NCI-H1105 treated with DMSO at 0.1 percent for 48 hours (cell line): ENCODE measurements at regions not wholly inside any gene's neighbourhood (a gene's known extent, or its start where the extent isn't known, plus 50 kb on each side); places are given as distances from the start of the nearest gene placed in this dataset.
A peak's percentile ranks its signal among the peaks of the same experiment; 100 is the strongest.
"Not testable (repeated sequence)": the region's sequence is repeated elsewhere in the genome, so short reads cannot be mapped to it uniquely, and the experiment has no call there.

Experiments
- DNase-seq: peaks from one replicate; lab custom pipeline; 2025; lab: John Stamatoyannopoulos, UW

DNA sequence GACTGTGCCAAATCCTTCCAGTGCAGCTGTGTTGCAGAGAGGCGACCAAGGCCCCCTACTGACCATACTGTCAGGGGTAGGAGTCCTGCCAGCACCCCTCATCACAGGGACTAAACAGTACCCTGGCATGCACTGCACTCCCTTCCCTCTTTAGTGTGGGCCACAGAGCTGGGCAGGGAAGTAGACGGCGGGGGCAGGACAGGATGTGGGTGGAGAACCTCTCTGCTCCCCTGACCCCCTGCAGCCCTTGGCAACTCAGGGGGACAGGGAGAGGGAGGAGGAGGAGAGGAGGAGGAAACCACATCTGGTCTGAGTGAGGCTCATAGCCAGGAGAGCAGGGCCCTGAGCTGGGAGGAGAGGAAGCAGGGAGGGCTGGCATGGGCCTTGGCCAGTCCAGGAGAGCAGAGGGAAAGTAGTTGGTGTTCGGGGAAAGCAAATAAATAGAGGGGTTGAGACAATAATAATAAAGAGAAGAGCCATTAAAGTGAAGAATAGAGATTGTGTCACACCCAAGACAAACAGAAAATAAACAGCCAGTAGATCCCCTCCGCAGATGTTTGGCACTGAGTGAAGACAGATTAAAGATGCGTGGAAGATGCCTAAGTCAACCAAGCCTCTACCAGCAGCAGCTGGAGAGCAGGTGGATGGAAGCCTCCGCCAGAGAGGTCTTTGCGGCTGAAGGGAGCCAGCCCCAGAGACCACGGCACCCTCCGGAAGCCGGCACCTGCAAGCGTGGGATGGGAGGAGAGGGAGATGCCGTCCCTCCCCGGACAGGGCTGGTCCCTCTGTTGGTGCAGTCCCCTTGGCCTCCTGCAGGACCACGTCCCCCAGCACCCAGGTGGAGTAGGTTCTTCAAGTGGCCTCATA lies 61.5 kb downstream of the RPUSD4 start:
- no peak for DNase-seq

DNA sequence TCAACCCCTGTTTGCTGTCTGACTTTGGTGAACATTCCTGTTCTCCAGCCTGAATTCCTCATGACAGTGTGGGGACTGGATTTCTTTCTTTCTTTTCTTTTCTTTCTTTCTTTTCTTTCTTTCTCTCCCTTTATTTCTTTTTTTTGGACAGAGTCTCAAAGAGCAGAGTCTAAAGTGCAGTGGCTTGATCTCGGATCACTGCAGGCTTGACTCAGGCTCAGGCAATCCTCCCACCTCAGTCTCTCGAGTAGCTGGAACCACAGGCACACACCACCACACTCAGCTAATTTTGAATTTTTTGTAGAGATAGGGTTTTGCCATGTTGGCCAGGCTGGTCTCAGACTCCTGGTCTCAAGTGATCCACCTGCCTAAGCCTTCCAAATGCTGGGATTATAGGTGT lies 63.1 kb downstream of the RPUSD4 start:
- no peak for DNase-seq

DNA sequence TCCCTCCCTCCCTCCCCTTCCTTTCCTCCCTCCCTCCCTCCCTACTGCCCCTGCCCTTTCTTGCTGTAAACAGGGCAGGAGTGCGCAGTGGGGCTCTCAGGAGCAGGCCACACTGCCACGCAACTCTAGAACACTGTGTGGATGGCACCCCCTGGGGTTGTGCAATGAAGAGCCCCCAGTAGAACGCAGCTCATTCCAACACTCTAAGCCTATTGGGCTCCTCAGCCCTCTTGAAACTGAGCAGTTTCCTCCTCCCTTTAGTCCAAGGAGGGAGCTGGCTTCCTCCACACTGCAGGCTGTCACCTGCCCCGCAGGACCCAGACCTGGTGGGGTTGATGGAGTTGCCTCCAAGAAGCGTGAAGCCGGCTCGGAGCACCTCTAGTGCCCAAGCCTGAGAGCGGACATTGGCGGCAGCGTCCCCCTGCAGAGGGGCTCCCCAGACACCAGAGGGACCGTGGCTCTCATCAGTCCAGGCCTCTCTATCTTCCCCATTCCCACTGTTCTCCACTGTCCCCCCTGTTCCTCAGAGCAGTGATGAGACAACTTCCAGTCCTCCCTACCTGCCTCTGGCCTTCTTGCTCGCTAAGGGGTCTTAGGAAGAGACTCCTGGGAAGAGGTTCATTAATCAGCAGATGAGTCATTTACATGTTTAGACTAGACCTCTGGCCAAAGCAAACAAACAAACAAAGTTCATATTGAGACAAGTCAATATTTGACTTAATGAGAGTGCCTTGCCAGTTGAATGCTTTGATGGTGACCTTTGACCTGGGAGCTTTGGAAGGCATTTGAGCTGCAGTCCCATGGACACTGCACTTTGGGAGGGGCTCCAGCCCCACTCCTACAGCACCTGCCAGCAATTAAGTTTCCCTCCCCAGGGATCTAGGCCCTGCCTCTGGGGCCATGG lies 64.0 kb downstream of the RPUSD4 start:
- DNase-seq: peak; percentile 37

DNA sequence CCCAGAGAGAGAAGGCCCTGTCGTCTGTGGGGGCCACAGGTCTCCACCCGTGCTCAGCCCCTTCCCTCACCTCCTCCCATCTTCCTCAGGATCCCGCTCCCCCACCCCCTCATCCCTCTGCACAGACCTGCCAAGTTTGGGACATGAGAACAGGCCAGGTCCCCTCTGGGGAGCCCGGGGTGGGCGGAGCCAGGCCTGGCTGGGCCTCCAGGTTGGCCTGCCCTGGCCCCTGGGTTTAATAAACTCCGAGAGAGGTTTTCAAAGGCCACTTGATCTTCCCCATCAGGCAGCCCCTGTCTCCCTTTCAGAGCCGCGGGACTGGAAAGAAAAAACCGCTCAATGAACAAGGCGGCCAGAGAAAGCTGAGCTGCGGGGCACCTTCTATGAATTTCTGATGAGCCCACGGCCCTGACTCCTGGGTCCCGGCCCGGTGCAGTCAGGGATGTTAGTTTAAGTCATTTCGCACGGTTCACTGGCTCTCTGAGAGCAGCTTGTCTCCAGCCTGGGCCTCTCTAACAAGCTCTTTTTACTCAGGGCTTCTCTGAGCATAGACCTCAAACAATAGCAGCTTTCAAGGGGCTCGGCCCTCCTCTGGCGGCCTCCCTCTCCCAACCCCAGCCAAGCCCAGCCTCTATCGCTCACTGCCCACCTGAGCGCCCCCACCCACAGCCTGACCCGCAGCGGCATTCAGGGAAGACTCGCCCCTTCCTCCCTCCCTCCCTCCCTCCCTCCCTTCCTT lies 64.8 kb downstream of the RPUSD4 start:
- DNase-seq: peak; percentile 96

DNA sequence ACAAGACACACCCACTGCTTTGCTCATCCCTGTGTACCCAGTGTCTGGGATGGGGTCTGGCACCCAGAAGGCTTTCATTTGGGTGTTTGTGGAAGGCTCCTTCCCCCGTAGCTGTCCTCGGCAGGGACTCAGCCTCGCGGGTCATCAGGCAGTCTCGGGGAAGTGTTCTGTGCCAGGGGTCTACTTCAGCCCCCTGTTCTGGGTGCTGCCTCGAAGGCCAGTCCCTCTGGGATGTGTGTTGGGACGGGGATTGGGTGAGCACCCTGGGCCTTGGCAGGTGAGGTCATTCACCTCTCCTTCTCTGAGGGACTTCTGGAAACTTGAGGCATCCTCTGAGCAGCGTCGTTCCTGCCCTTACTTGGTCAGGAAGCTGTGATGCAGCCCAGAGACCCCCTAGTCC lies 65.5 kb downstream of the RPUSD4 start:
- DNase-seq: no peak

DNA sequence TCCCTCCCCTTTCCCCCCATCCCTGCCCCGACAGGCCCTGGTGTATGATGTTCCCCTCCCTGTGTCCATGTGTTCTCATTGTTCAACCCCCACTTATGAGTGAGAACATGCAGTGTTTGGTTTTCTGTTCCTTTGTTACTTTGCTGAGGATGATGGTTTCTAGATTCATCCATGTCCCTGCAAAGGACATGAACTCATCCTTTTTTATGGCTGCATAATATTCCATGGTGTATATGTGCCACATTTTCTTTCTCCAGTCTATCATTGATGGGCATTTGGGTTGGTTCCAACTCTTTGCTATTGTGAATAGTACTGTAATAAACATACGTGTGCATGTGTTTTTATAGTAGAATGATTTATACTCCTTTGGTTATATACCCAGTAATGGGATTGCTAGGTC lies 68.0 kb downstream of the RPUSD4 start:
- not testable (repeated sequence) for DNase-seq

DNA sequence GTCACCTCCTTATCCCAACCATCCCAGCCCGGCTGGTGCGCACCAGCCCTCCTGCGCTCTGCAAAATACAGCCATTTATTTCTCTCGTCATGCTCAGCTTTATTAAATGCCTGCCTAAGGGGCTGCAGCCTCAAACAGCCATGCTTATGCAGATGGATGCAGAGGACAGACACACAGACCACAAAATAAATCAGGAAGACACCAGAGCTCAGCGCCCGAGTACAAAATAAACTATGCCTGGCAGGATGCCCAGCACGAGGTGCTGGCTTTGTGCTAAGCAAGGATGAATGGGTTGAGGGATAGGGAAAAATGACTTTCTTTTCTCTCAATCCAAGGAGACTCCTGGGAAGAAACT lies 70.5 kb downstream of the RPUSD4 start:
- DNase-seq: peak; percentile 87

DNA sequence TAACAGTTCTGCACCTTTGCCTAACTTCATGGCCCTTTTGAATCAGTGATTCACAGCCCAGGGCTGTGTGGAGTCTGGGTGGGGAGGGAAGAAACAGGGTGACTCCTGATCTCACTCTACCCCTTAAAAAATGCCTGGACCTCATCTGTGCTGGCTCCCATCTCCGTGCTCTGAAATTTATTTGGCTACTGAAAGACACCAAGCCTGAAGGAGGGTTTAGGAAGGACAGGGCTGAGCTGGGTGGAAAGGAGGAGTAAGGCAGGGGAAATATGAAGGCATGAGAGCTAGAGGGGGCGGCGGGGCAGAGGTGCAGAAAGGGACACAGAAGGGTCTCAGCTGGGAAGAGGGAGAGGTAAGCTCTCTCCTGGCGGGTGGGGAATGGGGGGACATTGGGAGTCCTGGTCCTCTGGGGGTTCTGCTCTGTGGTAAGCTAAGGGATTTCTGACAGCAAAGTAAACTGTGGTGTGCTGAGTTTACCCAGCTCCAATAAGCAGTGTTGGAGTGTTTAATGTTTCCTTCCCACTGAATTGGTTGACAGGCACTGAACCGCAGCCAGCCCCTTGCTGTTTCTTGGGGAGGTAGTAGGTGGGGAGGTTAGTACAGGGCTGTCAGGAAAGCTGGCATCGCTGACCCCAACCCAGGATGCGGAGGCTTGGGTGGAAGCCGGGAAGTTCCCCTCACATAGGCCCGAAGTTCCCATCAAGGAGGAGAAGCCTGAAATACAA lies 71.1 kb downstream of the RPUSD4 start:
- no peak for DNase-seq

DNA sequence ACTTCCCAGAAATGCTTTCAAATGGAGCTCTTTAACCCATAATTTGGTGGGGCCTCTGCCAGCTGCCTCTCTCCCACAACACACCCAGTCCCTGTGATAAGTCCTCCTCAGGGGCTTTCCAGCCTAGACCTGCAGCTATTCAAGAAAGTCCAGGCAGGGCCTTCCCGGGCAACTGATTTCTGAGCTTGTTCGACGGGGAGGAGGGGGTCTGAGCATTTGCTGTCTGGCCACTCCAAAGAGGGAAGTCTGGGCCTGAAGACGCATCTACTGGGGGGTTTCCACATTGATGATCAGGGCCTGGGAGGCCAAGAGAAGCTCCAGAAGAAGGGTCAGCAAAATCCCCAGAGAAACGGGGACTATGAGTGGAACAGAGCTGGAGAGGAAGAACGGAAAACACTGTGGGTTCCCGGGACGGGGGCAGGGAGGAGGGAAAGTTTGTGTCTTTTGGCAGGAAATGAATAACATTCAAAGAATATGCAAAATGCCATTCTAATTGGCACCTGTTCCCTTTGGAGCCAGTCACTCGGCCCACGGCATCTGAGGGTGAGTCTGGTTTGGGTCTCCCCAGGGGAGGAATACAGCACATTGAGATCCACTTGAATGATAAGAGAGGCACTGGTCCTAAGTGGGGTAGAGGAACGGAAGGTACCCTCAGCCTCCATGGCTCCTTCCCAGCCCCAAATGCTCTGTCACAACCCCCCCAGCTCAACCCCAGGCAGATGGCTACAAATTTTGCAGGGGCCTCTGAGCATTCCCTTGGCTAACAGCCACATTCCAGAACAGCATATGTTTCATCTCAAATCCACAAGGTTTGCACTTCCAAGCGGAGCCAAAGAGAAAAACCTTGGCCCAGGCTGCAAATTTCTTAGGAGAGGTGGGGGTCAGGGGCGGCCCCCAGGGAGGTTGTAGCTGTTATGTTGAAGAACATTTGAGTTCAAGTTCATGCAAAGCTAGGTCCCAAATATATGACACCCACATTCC lies 72.0 kb downstream of the RPUSD4 start:
- no peak for DNase-seq

DNA sequence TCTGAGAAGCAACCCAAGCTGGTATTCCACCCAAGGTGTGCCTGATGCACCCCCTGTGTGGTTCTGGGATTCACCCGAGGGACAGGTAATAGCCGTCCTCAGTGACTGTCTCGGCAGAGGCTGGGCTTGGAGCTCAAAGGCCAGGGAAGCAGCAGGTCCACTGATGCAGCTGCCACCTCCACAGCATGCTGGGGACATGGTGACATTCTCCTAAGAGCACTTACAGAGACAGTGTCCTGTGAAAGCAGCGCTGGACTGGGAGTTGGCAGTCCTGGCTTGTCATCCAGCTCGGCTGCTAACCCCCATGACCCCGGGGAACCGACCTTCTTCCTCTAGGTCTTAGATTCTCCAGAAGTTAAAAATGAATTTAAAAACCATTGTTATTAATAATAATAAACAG lies 72.8 kb downstream of the RPUSD4 start:
- no peak for DNase-seq

DNA sequence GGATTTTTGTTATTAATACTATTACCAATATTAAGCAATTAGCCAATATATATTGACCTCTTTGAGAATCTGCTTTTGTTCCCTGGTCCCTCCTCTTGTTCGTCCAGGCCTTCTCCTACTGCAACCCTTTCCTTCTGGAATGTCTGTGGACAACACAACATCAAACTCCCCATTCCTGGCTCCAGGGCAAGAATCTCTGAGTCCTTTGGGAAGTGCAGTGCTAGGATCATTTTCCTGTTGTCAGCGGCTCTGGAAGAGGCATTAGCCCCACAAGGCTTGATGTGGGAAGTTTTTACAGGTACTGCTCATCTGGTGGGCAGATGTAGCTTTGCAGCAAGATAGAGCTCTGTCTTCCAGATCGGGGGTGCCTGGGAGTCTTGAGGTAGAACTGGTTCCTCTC lies 74.3 kb downstream of the RPUSD4 start:
- no peak for DNase-seq

DNA sequence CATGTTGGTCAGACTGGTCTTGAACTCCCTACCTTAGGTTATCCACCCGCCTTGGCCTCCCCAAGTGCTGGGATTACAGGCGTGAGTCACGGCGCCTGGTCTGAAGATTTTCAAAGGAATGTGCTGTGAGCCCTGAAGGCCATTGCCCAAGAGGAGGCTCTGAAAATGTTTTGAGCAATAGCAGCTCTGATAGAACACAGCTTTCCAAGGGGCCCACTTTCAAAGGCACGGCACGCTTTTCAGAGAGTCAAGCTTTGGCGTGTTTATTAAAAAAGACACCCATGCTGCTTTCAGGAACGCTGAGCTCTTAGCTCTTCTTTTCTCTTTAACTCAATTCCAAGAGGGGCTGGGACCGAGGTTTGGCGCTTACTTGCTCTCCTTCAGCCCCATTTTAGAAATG lies 73.8 kb upstream of the CDON start:
- no peak for DNase-seq

DNA sequence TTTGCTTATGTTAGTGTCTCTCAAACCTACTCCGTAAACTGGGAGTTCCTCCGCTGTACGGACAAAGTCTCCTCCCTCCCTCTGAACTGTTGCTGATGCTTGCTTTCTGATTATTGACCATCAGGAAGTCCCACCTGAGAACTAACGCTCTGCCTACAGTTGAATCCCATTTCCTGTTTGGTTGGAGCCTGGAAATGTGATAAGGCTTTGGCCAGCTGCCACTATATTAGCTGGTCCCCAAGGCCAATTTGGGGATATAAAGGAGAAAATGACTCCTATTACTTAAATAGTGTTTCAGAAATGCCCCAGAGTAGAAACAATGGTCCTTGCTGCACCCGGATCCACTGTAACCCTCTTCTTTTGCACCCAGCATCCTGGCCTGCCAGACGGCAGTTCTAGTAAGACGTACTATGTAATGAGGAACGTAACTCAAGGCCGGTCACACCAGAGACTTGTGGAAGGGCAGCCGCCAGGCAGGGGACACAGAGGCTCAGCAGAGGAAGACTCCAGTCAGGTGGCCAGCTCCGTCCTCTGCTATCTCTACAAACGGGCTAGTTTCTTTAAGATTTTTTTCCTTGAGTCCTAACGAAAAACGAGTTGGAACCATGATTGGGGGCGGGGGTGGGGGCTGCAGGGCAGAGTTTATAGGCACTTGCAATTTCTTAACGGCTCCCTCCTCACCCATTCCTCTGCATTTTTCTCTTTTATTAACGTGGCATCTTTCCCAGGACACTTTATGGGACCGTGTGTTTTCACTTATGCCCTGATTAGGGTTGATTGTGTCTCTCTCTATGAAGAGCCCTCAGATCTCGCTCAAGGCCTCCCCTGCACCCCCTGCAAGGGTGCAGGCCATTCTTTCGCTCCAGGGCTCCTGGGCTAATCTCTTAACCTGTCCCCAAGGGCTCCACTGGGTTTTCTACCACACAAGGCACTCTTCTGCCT lies 72.8 kb upstream of the CDON start:
- peak; percentile 15 for DNase-seq

DNA sequence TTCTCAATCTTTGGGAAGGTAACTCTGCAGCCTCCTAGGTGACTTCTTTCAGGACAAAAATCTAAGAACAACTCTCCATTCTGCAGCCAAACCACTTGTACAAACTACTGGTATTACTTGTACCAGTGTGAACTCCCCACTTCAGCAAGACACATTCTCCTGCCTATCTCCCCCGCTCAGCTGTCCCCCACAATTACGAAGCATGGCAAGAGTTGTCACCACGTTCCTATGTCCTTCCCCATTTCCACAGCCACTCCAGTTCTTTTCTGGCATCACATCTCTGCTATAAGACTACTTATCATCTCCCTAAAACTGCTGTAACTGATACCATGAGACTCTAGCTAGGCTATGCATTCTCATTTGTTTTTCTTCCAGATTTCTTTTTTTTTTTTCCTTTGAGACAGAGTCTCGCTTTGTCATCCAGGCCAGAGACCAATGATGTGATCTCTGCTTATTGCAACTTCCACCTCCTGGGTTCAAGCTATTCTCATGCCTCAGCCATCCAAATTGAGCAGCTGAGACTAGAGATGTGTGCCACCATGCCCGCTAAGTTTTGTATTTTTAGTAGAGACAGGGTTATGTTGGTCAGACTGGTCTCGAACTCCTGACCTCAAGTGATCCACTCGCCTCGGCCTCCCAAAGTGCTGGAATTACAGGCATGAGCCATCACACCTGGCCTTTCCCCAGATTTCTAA lies 71.9 kb upstream of the CDON start:
- no peak for DNase-seq

DNA sequence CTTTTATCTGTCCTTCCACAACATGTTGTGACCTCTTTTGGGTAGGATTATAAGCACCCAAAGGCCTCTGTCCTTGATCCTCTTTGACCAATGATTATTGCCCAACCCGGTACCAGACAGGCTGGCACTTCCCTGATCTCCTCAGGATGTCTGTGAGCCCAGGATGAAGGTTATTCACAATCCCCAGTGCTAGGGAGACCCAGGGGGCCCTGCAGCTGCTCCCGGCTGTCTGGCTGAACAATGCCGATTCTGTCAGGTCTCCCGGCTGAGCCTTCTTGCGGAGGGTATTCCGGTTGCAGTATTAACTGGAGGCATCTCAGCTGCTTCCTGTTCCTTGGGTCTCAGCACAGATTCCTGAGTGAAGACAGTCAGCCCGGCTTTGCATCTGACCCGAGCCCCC lies 71.2 kb upstream of the CDON start:
- DNase-seq: no peak

DNA sequence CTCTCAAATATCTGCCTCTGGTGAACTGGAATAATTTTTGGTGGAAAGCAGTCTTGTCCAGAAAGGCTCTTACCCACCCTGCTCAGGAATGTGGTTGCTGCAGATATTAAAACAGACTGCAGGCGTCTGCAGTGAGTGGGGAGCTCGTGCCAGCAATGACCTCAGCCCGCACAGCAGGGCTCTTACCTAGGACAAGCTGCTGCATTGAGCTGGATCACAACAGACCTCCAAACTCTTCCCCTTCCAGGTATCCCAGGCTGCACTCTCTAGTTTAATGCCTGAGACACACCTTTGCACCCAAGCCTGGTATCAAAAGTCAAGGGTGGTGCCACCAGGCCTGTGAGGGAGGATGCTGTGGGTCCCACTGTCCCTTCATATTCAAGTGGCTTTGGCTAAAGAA lies 69.7 kb upstream of the CDON start:
- DNase-seq: no peak

DNA sequence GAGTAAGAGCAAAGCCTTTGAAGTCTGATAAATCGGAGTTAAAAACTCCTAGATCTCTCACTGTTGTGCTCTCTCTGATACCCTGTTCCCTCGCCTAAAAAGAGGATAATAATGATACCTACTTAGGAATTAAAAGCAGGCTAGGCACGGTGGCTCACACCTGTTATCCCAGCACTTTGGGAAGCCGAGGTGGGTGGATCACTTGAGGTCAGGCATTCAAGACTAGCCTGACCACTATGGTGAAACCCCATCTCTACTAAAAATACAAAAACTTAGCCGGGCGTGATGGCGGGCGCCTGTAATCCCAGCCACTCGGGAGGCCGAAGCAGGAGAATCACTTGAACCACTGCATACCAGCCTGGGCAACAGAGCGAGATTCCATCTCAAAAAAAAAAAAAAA lies 68.1 kb upstream of the CDON start:
- DNase-seq: not testable (repeated sequence)

DNA sequence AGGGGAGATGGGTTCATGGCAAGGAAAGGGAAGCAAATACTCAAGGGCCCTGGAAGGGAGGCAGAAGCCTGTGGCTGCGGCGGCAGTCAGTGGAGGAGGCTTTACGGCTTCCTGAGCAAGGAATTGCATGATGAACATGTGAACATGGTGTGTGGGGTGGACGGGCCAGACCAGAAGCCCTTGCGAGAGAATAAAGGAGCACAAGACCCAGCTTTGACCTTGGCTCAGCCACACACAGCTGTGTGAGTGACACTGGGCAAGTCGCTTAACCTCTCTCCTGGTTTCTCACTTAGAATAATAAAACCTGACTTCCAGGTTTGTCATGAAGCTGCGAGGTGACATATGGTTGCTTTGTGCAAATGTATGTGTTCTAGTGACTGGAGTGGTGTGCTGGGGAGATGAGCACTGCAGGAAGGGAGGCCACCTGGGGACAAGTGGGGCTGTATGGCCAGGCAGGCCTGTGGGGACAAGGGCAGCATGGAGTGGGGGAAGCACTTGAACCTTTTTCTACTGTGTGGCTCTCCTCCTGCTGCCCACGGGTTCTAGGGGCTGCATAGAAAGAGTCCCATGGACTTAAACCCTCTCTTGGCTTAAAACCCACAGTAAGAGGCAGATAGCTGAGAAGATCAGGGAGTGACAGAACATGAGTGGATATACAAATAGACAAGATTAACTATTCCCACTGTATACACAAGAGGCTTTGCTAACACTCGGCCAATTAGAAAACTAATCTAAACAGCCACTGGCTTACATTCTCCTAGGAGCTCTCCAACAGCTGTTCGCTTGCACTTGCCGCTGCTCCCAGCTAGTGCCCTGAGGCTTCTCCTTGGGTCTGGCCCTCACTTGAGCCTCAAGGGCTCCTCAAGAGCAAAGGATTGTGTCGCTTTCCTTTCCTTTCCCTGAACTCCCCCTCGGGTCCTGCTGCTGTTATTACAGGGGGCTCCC lies 67.3 kb upstream of the CDON start:
- DNase-seq: no peak
